Fibroblast of lung (primary cell): ENCODE measurements at regions not wholly inside any gene's neighbourhood (a gene's known extent, or its start where the extent isn't known, plus 50 kb on each side); places are given as distances from the start of the nearest gene placed in this dataset.

Experiments used
- DNase-seq, 2 donors: peaks; one replicate each; pipeline versions ENCODE4 v3.0.0 to v3.0.0-alpha.2; 2010; ENCODE audit warnings: low read depth in 2 of 2
- H2AFZ ChIP-seq: 2 replicates; pipeline ENCODE4 v1.5.1; 2012; ENCODE audit warnings: low read length, control low read depth, inconsistent platforms
- H3K27ac ChIP-seq: 2 replicates; pipeline ENCODE4 v1.5.1; 2011; ENCODE audit warnings: low read length, control low read depth; ENCODE audit not compliant: insufficient read depth
- H3K27me3 ChIP-seq: 2 replicates; pipeline ENCODE4 v1.5.1; 2011; ENCODE audit warnings: mild to moderate bottlenecking, low read length; ENCODE audit not compliant: control insufficient read depth, insufficient read depth
- H3K36me3 ChIP-seq: 2 replicates; pipeline ENCODE4 v1.5.1; 2011; ENCODE audit warnings: low read length; ENCODE audit not compliant: control insufficient read depth, insufficient read depth
- H3K4me1 ChIP-seq: 2 replicates; pipeline ENCODE4 v1.5.1; 2011; ENCODE audit warnings: low read length; ENCODE audit not compliant: control insufficient read depth, insufficient read depth; ENCODE audit errors: extremely low read depth
- H3K4me2 ChIP-seq: 2 replicates; pipeline ENCODE4 v1.5.1; 2011; ENCODE audit warnings: low read length, control low read depth; ENCODE audit not compliant: insufficient read depth; ENCODE audit errors: extremely low read depth
- H3K4me3 ChIP-seq, 4 experiments: fragments of 200-600 bp in 1 of 4; sonication (generic) in 1 of 4; replicated peaks in 1 of 4; 2 replicates each; pipeline ENCODE4 v1.5.1; 2011 to 2016; ENCODE audit warnings: low read length in 4 of 4, low read depth in 3 of 4, mild to moderate bottlenecking in 3 of 4, control low read depth in 2 of 4, inconsistent platforms in 1 of 4, mixed read lengths in 1 of 4; ENCODE audit not compliant: insufficient read depth in 1 of 4; ENCODE audit errors: control extremely low read depth in 1 of 4
- H3K79me2 ChIP-seq: 2 replicates; pipeline ENCODE4 v1.5.1; 2012; ENCODE audit warnings: mild to moderate bottlenecking, low read length, inconsistent platforms; ENCODE audit not compliant: control insufficient read depth, insufficient read depth
- H3K9ac ChIP-seq: 2 replicates; pipeline ENCODE4 v1.5.1; 2011; ENCODE audit warnings: mild to moderate bottlenecking, low read length, control low read depth; ENCODE audit not compliant: insufficient read depth
- H3K9me3 ChIP-seq: 2 replicates; pipeline ENCODE4 v1.5.1; 2012; ENCODE audit warnings: low read depth, low read length; ENCODE audit not compliant: control insufficient read depth, insufficient read depth
- H4K20me1 ChIP-seq: 2 replicates; pipeline ENCODE4 v1.5.1; 2011; ENCODE audit warnings: low read length; ENCODE audit not compliant: control insufficient read depth, insufficient read depth; ENCODE audit errors: extremely low read depth
- CTCF ChIP-seq, 2 donors: IDR thresholded peaks in 1 of 2; conservative IDR thresholded peaks in 1 of 2; 1 replicate in 1 of 2; 2 replicates in 1 of 2; pipeline ENCODE4 v1.5.1; 2011 to 2012; ENCODE audit warnings: low read length in 2 of 2, control low read depth in 1 of 2, inconsistent platforms in 1 of 2, low read depth in 1 of 2, mild to moderate bottlenecking in 1 of 2
- EZH2 ChIP-seq: IDR thresholded peaks from 2 replicates; pipeline ENCODE4 v1.5.1; 2012; ENCODE audit warnings: low read length, control low read depth, mild to moderate bottlenecking; ENCODE audit errors: missing control alignments

GRCh38 chr15:38682363-38682762, 117.7 kb upstream of the RASGRP1 start:
- H3K4me3 ChIP-seq, result no peak overlapping the region
- H3K4me2 ChIP-seq, result no peak overlapping the region
- H3K79me2 ChIP-seq, result no peaks in the 10 kb centered on the region
- H3K9ac ChIP-seq, result no peak overlapping the region
- DNase-seq, result no peak
- H2AFZ ChIP-seq, result no peak overlapping the region
- no peak overlapping the region for H3K27ac ChIP-seq
- no peaks in the 10 kb centered on the region for H3K4me1 ChIP-seq
- no peaks in the 10 kb centered on the region for H3K9me3 ChIP-seq
- no peaks in the 10 kb centered on the region for H3K36me3 ChIP-seq
- TF ChIP-seq CTCF (conservative IDR thresholded peaks at IDR 0.05 in 1 of 2, IDR thresholded peaks at IDR 0.05 in 1 of 2; ENCODE audit: low read depth in 1 of 2, low read length in 2 of 2) (no peak), EZH2 (no peak)
- H4K20me1 ChIP-seq, result no peaks in the 10 kb centered on the region
- peaks cover 3% of the 10 kb centered on the region for H3K27me3 ChIP-seq

- Histone ChIP-seq H3K9ac (no peak overlapping the region), H3K36me3 (no peaks in the 10 kb centered on the region), H3K4me1 (no peaks in the 10 kb centered on the region), H3K4me2 (no peak overlapping the region), H3K4me3 (no peak overlapping the region), H4K20me1 (no peaks in the 10 kb centered on the region), H2AFZ (no peak overlapping the region), H3K27ac (no peak overlapping the region), H3K9me3 (no peaks in the 10 kb centered on the region), H3K79me2 (no peaks in the 10 kb centered on the region), H3K27me3 (peaks cover 3% of the 10 kb centered on the region)
- TF ChIP-seq EZH2, result no peak
- no peak for TF ChIP-seq CTCF (conservative IDR thresholded peaks at IDR 0.05 in 1 of 2, IDR thresholded peaks at IDR 0.05 in 1 of 2; ENCODE audit: low read depth in 1 of 2, low read length in 2 of 2)
- DNase-seq, result no peak
Observed at GRCh38 chr15:38682861-38683260, 118.2 kb upstream of the RASGRP1 start.

GRCh38 chr15:38683382-38684242, 119.0 kb upstream of the RASGRP1 start:
- Histone ChIP-seq H3K9ac (no peak overlapping the region), H4K20me1 (no peaks in the 10 kb centered on the region), H3K27ac (no peak overlapping the region), H3K4me3 (no peak overlapping the region), H3K79me2 (no peaks in the 10 kb centered on the region), H2AFZ (no peak overlapping the region), H3K4me2 (no peak overlapping the region), H3K27me3 (peaks cover 3% of the 10 kb centered on the region), H3K36me3 (no peaks in the 10 kb centered on the region), H3K9me3 (no peaks in the 10 kb centered on the region), H3K4me1 (no peaks in the 10 kb centered on the region)
- peak; percentile 75 to 83 for TF ChIP-seq CTCF (conservative IDR thresholded peaks at IDR 0.05 in 1 of 2, IDR thresholded peaks at IDR 0.05 in 1 of 2; ENCODE audit: low read depth in 1 of 2, low read length in 2 of 2)
- no peak for TF ChIP-seq EZH2
- DNase-seq, result peak; percentile 29 to 55
